Caco-2 (cell line): ENCODE measurements at regions not wholly inside any gene's neighbourhood (a gene's known extent, or its start where the extent isn't known, plus 50 kb on each side); places are given as distances from the start of the nearest gene placed in this dataset.

Experiments used
- BruUV-seq: library from RNA; stranded (reverse); fragments of 400-500 nt; replicated peaks from 2 replicates; lab custom pipeline; 2021; lab: Mats Ljungman, UMichigan
- CTCF ChIA-PET: fragments of 300-600 bp; sonication (Branson Sonifier 250); formaldehyde crosslinking; loops from one replicate; lab custom pipeline; 2022; ENCODE audit warnings: antibody characterized with exemption; lab: Charles Lee
- POLR2A ChIA-PET: fragments of 300-600 bp; sonication (Branson Sonifier 250); formaldehyde crosslinking; loops from one replicate; lab custom pipeline; 2022; ENCODE audit warnings: antibody characterized with exemption; lab: Charles Lee
- DNase-seq, 2 experiments: peaks; one replicate each; pipeline versions ENCODE4 v3.0.0 to v3.0.0-alpha.2; 2020 to 2022
- H3K27me3 ChIP-seq: replicated peaks from 2 replicates; pipeline ENCODE4 v1.6.0; 2011; ENCODE audit warnings: low read length; ENCODE audit not compliant: control insufficient read depth, insufficient read depth
- H3K36me3 ChIP-seq: 2 replicates; pipeline ENCODE4 v1.5.1; 2011; ENCODE audit warnings: low read length; ENCODE audit not compliant: control insufficient read depth, insufficient read depth
- H3K4me1 ChIP-seq: fragments of 250-450 bp; sonication (Bioruptor Pico); 2 replicates; pipeline ENCODE4 v1.5.1; 2020; ENCODE audit warnings: mild to moderate bottlenecking
- H3K4me3 ChIP-seq: 2 replicates; pipeline ENCODE4 v1.5.1; 2011; ENCODE audit warnings: low read depth, mild to moderate bottlenecking, control low read depth, low read length
- H3K9me3 ChIP-seq: fragments of 250-450 bp; sonication (Bioruptor Pico); 2 replicates; pipeline ENCODE4 v1.5.1; 2020; ENCODE audit warnings: mild to moderate bottlenecking, moderate library complexity
- H3K27ac Mint-ChIP-seq: one replicate; pipeline ENCODE4 v1.8.0; 2022; ENCODE audit warnings: mixed read lengths; ENCODE audit not compliant: unreplicated experiment
- H3K27me3 Mint-ChIP-seq: one replicate; pipeline ENCODE4 v1.8.0; 2022; ENCODE audit warnings: mixed read lengths; ENCODE audit not compliant: insufficient read depth, unreplicated experiment
- H3K36me3 Mint-ChIP-seq: one replicate; pipeline ENCODE4 v1.8.0; 2022; ENCODE audit warnings: mild to moderate bottlenecking, mixed read lengths; ENCODE audit not compliant: insufficient read depth, unreplicated experiment
- H3K4me1 Mint-ChIP-seq: one replicate; pipeline ENCODE4 v1.8.0; 2022; ENCODE audit warnings: low read depth, mixed read lengths; ENCODE audit not compliant: unreplicated experiment
- H3K4me3 Mint-ChIP-seq: one replicate; pipeline ENCODE4 v1.8.0; 2022; ENCODE audit warnings: mild to moderate bottlenecking, moderate library complexity, mixed read lengths; ENCODE audit not compliant: unreplicated experiment
- H3K9me3 Mint-ChIP-seq: one replicate; pipeline ENCODE4 v1.8.0; 2022; ENCODE audit warnings: mixed read lengths; ENCODE audit not compliant: unreplicated experiment
- CTCF ChIP-seq, 2 experiments: fragments of 200-600 bp in 1 of 2; IDR thresholded peaks; 1 replicate in 1 of 2; 2 replicates in 1 of 2; pipeline versions ENCODE4 v1.5.1 to v1.8.0; 2011 to 2022; ENCODE audit warnings: antibody characterized with exemption in 1 of 2, control low read depth in 1 of 2, inconsistent platforms in 1 of 2, low read depth in 1 of 2, low read length in 1 of 2, mild to moderate bottlenecking in 1 of 2, moderate library complexity in 1 of 2; ENCODE audit not compliant: insufficient read depth in 1 of 2, severe bottlenecking in 1 of 2, unreplicated experiment in 1 of 2
- intact Hi-C: fragments of 100-400 bp; cut with micrococcal nuclease; formaldehyde crosslinking; loops from one replicate; pipeline ENCODE4 v1.10.0; 2022; ENCODE audit not compliant: unreplicated experiment

GRCh38 chr5:91277093-91277626 is 106.0 kb downstream of the ARRDC3 start:
- H3K27me3 ChIP-seq, result no peaks in the 10 kb centered on the region
- no peak overlapping the region for H3K4me3 ChIP-seq
- Mint-ChIP-seq H3K4me3 (no peak overlapping the region), H3K36me3 (peaks cover 8% of the 10 kb centered on the region), H3K9me3 (no peaks in the 10 kb centered on the region), H3K4me1 (peaks cover 8% of the 10 kb centered on the region), H3K27me3 (no peaks in the 10 kb centered on the region), H3K27ac (no peak overlapping the region)
- POLR2A ChIA-PET, result no interaction called here
- intact Hi-C loops, result no loop called here
- no peaks in the 10 kb centered on the region for H3K9me3 ChIP-seq
- no peaks in the 10 kb centered on the region for H3K36me3 ChIP-seq
- no peak for DNase-seq
- H3K4me1 ChIP-seq, result peaks cover 13% of the 10 kb centered on the region; the same call in 1 of the 2 replicates
- BruUV-seq, result no TSS peak
- CTCF ChIA-PET, result no interaction called here
- TF ChIP-seq CTCF (IDR thresholded peaks at IDR 0.05; ENCODE audit: insufficient read depth in 1 of 2, low read depth in 1 of 2, low read length in 1 of 2, severe bottlenecking in 1 of 2, unreplicated experiment in 1 of 2), result no peak

- no TSS peak for BruUV-seq
- Mint-ChIP-seq H3K27me3 (no peaks in the 10 kb centered on the region), H3K27ac (peak overlapping the region; percentile 39), H3K4me3 (no peak overlapping the region), H3K9me3 (no peaks in the 10 kb centered on the region), H3K36me3 (no peaks in the 10 kb centered on the region), H3K4me1 (no peaks in the 10 kb centered on the region)
- DNase-seq, result no peak
- Histone ChIP-seq H3K4me1 (0 out of 2 replicates have a peak, but pooled peaks cover 4% of the 10 kb centered on the region), H3K27me3 (no peaks in the 10 kb centered on the region), H3K36me3 (no peaks in the 10 kb centered on the region), H3K9me3 (no peaks in the 10 kb centered on the region), H3K4me3 (no peak overlapping the region)
- no peak for TF ChIP-seq CTCF (IDR thresholded peaks at IDR 0.05; ENCODE audit: insufficient read depth in 1 of 2, low read depth in 1 of 2, low read length in 1 of 2, severe bottlenecking in 1 of 2, unreplicated experiment in 1 of 2)
- ChIA-PET POLR2A (no interaction called here), CTCF (no interaction called here)
- intact Hi-C loops, result no loop called here
Measured at GRCh38 chr5:91272858-91273257, 110.3 kb downstream of the ARRDC3 start.

- no peaks in the 10 kb centered on the region for H3K9me3 Mint-ChIP-seq
- Histone ChIP-seq H3K36me3 (no peaks in the 10 kb centered on the region), H3K27me3 (no peaks in the 10 kb centered on the region), H3K4me1 (no peaks in the 10 kb centered on the region), H3K4me3 (no peak overlapping the region), H3K9me3 (no peaks in the 10 kb centered on the region)
- CTCF ChIA-PET, result no interaction called here
- no peak overlapping the region for H3K4me3 Mint-ChIP-seq
- H3K4me1 Mint-ChIP-seq, result no peaks in the 10 kb centered on the region
- no peaks in the 10 kb centered on the region for H3K27me3 Mint-ChIP-seq
- no peak overlapping the region for H3K27ac Mint-ChIP-seq
- no TSS peak for BruUV-seq
- intact Hi-C loops, result no loop called here
- DNase-seq, result no peak
- H3K36me3 Mint-ChIP-seq, result no peaks in the 10 kb centered on the region
- POLR2A ChIA-PET, result no interaction called here
- TF ChIP-seq CTCF (IDR thresholded peaks at IDR 0.05; ENCODE audit: insufficient read depth in 1 of 2, low read depth in 1 of 2, low read length in 1 of 2, severe bottlenecking in 1 of 2, unreplicated experiment in 1 of 2), result no peak
Measured at GRCh38 chr5:91271999-91272398, 111.1 kb downstream of the ARRDC3 start.
